ENCODE measurements at regions not wholly inside any gene's neighbourhood (a gene's known extent, or its start where the extent isn't known, plus 50 kb on each side); places are given as distances from the start of the nearest gene placed in this dataset.

DNA sequence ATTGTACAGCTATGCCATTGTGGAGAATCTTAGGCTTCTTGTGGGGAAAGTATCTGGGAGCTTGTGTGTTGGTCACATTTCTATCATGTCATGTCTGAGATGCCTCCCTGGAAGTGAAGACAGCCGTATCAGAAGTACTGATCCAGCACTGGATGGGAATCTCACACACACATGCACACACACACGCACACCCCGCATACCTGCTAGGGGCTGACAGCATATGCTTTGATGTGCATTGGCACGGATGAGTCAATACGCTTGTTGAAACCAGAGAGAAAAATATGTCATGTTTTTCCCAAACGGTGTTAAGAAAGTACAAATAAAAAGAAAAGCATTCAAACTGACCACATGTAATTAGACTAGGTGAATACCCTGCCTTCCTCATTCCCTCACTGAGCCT, 260.8 kb downstream of the KTN1 start:
- POLR2A ChIA-PET: interaction anchor here (0.7 kb wide), 1 partner anchor 16 kb away, joined by 3 read pairs; no protein-coding TSS in a partner anchor
- CTCF ChIA-PET: interaction anchor here (1.0 to 2.0 kb wide), 3 partner anchors 88 to 641 kb away, joined by 3 to 6 read pairs (median 3); no protein-coding TSS in a partner anchor
- no peak for TF ChIP-seq EZH2 (IDR thresholded peaks at IDR 0.05; ENCODE audit: borderline replicate concordance, low read depth, low read length, severe bottlenecking)
- Histone ChIP-seq H3K9me1 (replicated peaks; ENCODE audit: control insufficient read depth, extremely low read depth, insufficient read depth, low read length) (no peaks in the 10 kb centered on the region), H3K4me3 (replicated peaks in 1 of 3; ENCODE audit: insufficient read depth in 1 of 3, low read depth in 1 of 3, low read length in 3 of 3) (no peak overlapping the region), H3K36me3 (ENCODE audit: control insufficient read depth in 2 of 2, extremely low read depth in 1 of 2, insufficient read depth in 2 of 2, low read length in 2 of 2) (no peaks in the 10 kb centered on the region), H4K20me1 (replicated peaks; ENCODE audit: control insufficient read depth, extremely low read depth, insufficient read depth, low read length) (no peaks in the 10 kb centered on the region), H2AFZ (ENCODE audit: low read depth, low read length) (no peak overlapping the region), H3K9me3 (replicated peaks; ENCODE audit: control insufficient read depth, insufficient read depth, low read length) (no peaks in the 10 kb centered on the region), H3K4me2 (ENCODE audit: insufficient read depth, low read length) (no peak overlapping the region), H3K9ac (replicated peaks; ENCODE audit: extremely low read depth, insufficient read depth, low read length) (no peak overlapping the region), H3K27me3 (ENCODE audit: control insufficient read depth in 2 of 2, insufficient read depth in 2 of 2, low read length in 2 of 2) (no peaks in the 10 kb centered on the region), H3K4me1 (ENCODE audit: control insufficient read depth, extremely low read depth, insufficient read depth, low read length) (no peaks in the 10 kb centered on the region), H3K27ac (ENCODE audit: insufficient read depth, low read depth, low read length) (no peak overlapping the region), H3K79me2 (ENCODE audit: control insufficient read depth, insufficient read depth, low read length) (no peaks in the 10 kb centered on the region)
- BruUV-seq (replicated peaks): no TSS peak
- dilution Hi-C loops (cut with MboI; ENCODE audit: extremely low pct_ligation_motif_present, low sequenced_read_pairs) (no loop called here), intact Hi-C loops (cut with micrococcal nuclease) (loop anchor here (5.0 to 10.0 kb wide), 3 partner anchors 109 to 631 kb away; no protein-coding TSS in a partner anchor)
- no peak for DNase-seq (ENCODE audit: low read depth, low spot score)
- FAIRE-seq: no peak

GRCh38 chr14:55841625-55842024, 261.6 kb downstream of the KTN1 start:
- Histone ChIP-seq H3K4me3 (replicated peaks in 1 of 3; ENCODE audit: insufficient read depth in 1 of 3, low read depth in 1 of 3, low read length in 3 of 3) (no peak overlapping the region), H3K36me3 (ENCODE audit: control insufficient read depth in 2 of 2, extremely low read depth in 1 of 2, insufficient read depth in 2 of 2, low read length in 2 of 2) (no peaks in the 10 kb centered on the region), H3K27me3 (ENCODE audit: control insufficient read depth in 2 of 2, insufficient read depth in 2 of 2, low read length in 2 of 2) (no peaks in the 10 kb centered on the region), H3K9me3 (replicated peaks; ENCODE audit: control insufficient read depth, insufficient read depth, low read length) (no peaks in the 10 kb centered on the region), H3K4me1 (ENCODE audit: control insufficient read depth, extremely low read depth, insufficient read depth, low read length) (no peaks in the 10 kb centered on the region), H3K9ac (replicated peaks; ENCODE audit: extremely low read depth, insufficient read depth, low read length) (no peak overlapping the region), H3K9me1 (replicated peaks; ENCODE audit: control insufficient read depth, extremely low read depth, insufficient read depth, low read length) (no peaks in the 10 kb centered on the region), H3K79me2 (ENCODE audit: control insufficient read depth, insufficient read depth, low read length) (no peaks in the 10 kb centered on the region), H3K27ac (ENCODE audit: insufficient read depth, low read depth, low read length) (no peak overlapping the region), H3K4me2 (ENCODE audit: insufficient read depth, low read length) (no peak overlapping the region), H2AFZ (ENCODE audit: low read depth, low read length) (no peak overlapping the region), H4K20me1 (replicated peaks; ENCODE audit: control insufficient read depth, extremely low read depth, insufficient read depth, low read length) (no peaks in the 10 kb centered on the region)
- dilution Hi-C loops (cut with MboI; ENCODE audit: extremely low pct_ligation_motif_present, low sequenced_read_pairs) (no loop called here), intact Hi-C loops (cut with micrococcal nuclease) (loop anchor here (5.0 to 10.0 kb wide), 3 partner anchors 109 to 631 kb away; no protein-coding TSS in a partner anchor)
- TF ChIP-seq MYC (IDR thresholded peaks at IDR 0.05; ENCODE audit: low read depth, low read length) (no peak), POLR2AphosphoS5 (IDR thresholded peaks at IDR 0.05; ENCODE audit: insufficient read depth, low read depth, low read length) (no peak), JUN (IDR thresholded peaks at IDR 0.05; ENCODE audit: borderline replicate concordance, insufficient read depth, insufficient read length, low read depth) (no peak), MAX (IDR thresholded peaks at IDR 0.05; ENCODE audit: insufficient read depth, insufficient read length) (no peak), POLR2A (IDR thresholded peaks at IDR 0.05; ENCODE audit: low read depth, low read length) (no peak), EZH2 (IDR thresholded peaks at IDR 0.05; ENCODE audit: borderline replicate concordance, low read depth, low read length, severe bottlenecking) (no peak), GATA2 (IDR thresholded peaks at IDR 0.05; ENCODE audit: insufficient read depth, insufficient read length, low read depth, low read length) (no peak), FOS (IDR thresholded peaks at IDR 0.05; ENCODE audit: borderline replicate concordance, insufficient read depth, low read length) (no peak)
- TF ChIP-seq, protein P1, sequence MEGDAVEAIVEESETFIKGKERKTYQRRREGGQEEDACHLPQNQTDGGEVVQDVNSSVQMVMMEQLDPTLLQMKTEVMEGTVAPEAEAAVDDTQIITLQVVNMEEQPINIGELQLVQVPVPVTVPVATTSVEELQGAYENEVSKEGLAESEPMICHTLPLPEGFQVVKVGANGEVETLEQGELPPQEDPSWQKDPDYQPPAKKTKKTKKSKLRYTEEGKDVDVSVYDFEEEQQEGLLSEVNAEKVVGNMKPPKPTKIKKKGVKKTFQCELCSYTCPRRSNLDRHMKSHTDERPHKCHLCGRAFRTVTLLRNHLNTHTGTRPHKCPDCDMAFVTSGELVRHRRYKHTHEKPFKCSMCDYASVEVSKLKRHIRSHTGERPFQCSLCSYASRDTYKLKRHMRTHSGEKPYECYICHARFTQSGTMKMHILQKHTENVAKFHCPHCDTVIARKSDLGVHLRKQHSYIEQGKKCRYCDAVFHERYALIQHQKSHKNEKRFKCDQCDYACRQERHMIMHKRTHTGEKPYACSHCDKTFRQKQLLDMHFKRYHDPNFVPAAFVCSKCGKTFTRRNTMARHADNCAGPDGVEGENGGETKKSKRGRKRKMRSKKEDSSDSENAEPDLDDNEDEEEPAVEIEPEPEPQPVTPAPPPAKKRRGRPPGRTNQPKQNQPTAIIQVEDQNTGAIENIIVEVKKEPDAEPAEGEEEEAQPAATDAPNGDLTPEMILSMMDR (IDR thresholded peaks at IDR 0.05; ENCODE audit: extremely low read depth in 1 of 2, insufficient read depth in 1 of 2, low read depth in 1 of 2, low read length in 2 of 2): no peak
- ChIA-PET CTCF (no interaction called here), POLR2A (no interaction called here)
- BruUV-seq (replicated peaks): no TSS peak
- DNase-seq (ENCODE audit: low read depth, low spot score): no peak
- FAIRE-seq: no peak
